LNCaP clone FGC (cell line): ENCODE measurements at regions not wholly inside any gene's neighbourhood (a gene's known extent, or its start where the extent isn't known, plus 50 kb on each side); places are given as distances from the start of the nearest gene placed in this dataset.
"Not testable (repeated sequence)": the region's sequence is repeated elsewhere in the genome, so short reads cannot be mapped to it uniquely, and the experiment has no call there.

Experiments
- DNase-seq: peaks from one replicate; pipeline ENCODE4 v3.0.0-alpha.2; 2011; ENCODE audit warnings: low read depth
- H3K4me3 ChIP-seq: 2 replicates; pipeline ENCODE4 v1.5.1; 2011; ENCODE audit warnings: mild to moderate bottlenecking, low read depth, low read length, control low read depth
- TF ChIP-seq, protein P1 (sequence below): IDR thresholded peaks from 2 replicates; pipeline ENCODE4 v1.5.1; 2012; ENCODE audit warnings: mild to moderate bottlenecking; ENCODE audit not compliant: control insufficient read depth, insufficient read depth; ENCODE audit errors: extremely low read depth

DNA sequence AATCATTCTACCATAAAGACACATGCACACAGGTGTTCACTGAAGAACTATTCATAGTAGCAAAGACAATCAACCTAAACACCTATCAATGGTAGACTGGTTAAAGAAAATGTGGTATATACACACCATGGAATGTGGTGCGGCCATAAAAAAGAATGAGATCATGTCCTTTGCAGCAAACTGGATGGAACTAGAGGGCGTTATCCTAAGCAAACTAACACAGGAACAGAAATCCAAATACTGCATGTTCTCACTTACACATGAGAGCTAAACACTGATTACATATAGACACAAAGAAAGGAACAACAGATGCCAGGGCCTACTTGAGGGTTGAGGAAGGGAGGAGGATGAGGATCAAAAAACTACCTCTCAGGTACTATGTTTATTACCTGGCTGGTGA, 103.8 kb downstream of the DRD1 start:
- no peak overlapping the region for H3K4me3 ChIP-seq
- TF ChIP-seq, protein P1, sequence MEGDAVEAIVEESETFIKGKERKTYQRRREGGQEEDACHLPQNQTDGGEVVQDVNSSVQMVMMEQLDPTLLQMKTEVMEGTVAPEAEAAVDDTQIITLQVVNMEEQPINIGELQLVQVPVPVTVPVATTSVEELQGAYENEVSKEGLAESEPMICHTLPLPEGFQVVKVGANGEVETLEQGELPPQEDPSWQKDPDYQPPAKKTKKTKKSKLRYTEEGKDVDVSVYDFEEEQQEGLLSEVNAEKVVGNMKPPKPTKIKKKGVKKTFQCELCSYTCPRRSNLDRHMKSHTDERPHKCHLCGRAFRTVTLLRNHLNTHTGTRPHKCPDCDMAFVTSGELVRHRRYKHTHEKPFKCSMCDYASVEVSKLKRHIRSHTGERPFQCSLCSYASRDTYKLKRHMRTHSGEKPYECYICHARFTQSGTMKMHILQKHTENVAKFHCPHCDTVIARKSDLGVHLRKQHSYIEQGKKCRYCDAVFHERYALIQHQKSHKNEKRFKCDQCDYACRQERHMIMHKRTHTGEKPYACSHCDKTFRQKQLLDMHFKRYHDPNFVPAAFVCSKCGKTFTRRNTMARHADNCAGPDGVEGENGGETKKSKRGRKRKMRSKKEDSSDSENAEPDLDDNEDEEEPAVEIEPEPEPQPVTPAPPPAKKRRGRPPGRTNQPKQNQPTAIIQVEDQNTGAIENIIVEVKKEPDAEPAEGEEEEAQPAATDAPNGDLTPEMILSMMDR: no peak
- no peak for DNase-seq

DNA sequence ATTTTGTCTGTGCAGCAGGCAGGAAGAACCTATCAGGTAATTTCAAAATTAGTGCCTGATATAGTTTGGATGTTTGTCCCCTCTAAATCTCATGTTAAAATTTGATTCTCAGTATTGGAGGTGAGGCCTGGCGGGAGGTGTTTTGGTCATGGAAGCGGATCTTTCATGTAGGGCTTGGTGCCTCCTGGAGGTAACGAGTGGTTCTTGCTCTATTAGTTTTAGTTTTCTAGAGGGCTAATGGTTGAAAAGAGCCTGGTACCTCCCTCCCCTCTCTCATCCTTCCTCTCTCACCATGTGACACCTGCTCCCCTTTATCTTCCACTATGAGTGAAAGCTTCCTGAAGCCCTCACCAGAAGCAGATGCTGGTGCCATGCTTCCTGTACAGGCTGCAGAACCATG, 106.3 kb downstream of the DRD1 start:
- TF ChIP-seq, protein P1: no peak
- no peak for DNase-seq
- no peak overlapping the region for H3K4me3 ChIP-seq

DNA sequence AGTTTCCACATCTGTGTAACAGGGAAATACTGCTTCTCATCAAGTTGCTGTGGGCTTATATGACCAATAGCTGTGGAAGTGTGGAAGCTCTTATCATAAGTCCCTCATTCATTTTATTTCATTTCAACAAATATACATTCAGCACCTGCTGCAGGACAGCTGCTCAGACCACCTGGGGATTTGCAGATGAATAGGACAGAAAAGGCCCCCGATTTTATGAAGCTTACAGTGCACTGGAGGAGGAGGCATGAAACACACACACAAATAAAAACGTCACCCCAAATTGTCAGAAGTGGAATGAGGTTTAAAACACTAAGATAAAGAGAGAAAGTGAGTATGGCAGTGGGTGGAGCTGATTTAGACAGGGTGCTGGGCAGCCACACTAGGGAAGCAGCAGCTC, 107.2 kb downstream of the DRD1 start:
- DNase-seq: no peak
- no peak overlapping the region for H3K4me3 ChIP-seq
- TF ChIP-seq, protein P1: no peak

DNA sequence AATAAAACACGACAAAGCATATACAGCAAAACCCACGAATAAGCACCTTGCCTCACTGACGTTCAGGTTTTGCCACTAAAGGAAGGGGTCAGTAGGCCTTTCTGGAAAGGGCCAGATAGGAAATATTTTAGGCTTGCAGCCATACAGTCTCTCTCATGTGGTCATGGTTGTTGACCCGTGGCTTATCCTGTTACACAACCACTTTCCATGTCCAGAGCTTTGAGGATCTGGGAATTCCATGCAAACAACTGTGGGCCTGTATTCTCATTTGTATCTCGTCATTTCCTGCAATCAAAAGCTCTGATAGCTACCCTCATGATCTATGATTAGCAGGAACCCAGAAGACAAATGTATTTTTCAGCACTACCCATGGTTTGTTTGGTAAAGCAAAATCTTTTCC, 108.3 kb downstream of the DRD1 start:
- DNase-seq: no peak
- TF ChIP-seq, protein P1: no peak
- H3K4me3 ChIP-seq: no peak overlapping the region

DNA sequence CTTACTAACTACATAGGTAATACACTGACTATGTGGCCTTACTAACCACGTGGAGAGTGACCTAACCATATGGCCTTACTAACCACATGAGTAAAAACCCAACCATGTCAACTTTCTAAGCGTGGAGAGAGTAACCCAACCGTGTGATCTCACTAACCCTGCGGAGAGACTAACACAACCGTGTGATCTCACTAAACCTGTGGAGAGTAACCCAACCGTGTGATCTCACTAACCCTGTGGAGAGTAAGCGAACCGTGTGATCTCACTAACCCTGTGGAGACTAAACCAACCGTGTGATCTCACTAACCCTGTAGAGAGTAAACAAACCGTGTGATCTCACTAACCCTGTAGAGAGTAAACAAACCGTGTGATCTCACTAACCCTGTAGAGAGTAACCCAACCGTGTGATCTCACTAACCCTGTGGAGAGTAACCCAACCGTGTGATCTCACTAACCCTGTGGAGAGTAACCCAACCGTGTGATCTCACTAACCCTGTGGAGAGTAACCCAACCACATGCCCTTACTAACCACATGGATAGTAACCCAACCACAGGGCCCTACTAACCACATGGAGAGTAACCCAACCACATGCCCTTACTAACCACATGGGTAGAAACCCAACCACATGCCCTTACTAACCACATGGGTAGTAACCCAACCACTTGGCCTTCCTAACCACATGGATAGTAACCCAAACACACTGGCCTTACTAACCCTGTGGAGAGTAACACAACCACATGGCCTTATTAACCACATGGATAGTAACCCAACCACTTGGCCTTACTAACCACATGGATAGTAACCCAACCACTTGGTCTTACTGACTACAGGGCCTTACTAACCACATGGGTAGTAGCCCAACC, 112.6 kb downstream of the DRD1 start:
- not testable (repeated sequence) for DNase-seq, H3K4me3 ChIP-seq

DNA sequence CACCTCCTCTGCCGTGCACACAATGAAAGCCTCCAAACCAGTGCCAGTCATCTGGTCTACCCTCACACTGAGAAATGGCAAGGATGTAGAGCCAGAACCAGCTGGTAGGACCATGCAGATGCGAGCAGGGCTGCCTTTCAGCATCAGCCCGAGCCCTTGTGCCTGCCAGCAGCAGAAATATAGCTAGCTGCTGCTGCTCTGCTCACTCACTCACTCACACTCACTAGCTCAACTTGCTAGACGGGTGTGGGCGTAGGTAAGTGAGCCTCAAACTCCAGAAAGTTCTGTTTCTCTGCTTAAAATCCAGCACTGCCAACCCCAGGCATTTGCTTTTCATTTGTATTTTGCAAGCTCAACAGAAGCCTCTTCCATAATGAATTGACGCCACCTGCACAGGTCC, 114.0 kb downstream of the DRD1 start:
- DNase-seq: no peak
- H3K4me3 ChIP-seq: no peak overlapping the region
- TF ChIP-seq, protein P1: no peak

DNA sequence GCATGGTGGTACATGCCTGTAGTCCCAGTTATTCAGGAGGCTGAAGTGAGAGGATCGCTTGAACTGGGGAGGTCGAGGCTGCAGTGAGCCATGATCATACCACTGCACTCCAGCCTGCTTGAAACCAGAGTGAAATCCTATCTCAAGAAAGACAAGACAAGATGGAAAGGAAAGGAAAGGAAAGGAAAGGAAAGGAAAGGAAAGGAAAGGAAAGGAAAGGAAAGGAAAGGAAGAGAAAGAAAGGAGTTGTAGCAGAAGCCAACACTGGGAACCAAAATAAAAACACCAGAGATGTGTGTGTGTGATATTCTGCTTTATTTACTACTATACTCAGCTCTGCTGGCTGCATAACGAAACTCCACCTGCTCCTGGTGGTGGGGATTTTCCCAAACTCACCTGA, 115.3 kb downstream of the DRD1 start:
- TF ChIP-seq, protein P1: no peak
- no peak overlapping the region for H3K4me3 ChIP-seq
- DNase-seq: no peak
